Hepatocyte (in vitro differentiated cells): ENCODE measurements at regions not wholly inside any gene's neighbourhood (a gene's known extent, or its start where the extent isn't known, plus 50 kb on each side); places are given as distances from the start of the nearest gene placed in this dataset.
"Not testable (repeated sequence)": the region's sequence is repeated elsewhere in the genome, so short reads cannot be mapped to it uniquely, and the experiment has no call there.

ENCODE experiments used
- CTCF ChIP-seq: fragments of 200-600 bp; sonication (generic); IDR thresholded peaks from 2 replicates; pipeline ENCODE4 v1.5.1; 2016; ENCODE audit warnings: antibody characterized with exemption, mild to moderate bottlenecking; ENCODE audit not compliant: poor library complexity
- EZH2phosphoT487 ChIP-seq: fragments of 200-600 bp; sonication (generic); IDR thresholded peaks from one replicate; pipeline ENCODE4 v1.6.1; 2018; ENCODE audit warnings: antibody characterized with exemption, mild to moderate bottlenecking, low read depth, moderate library complexity; ENCODE audit not compliant: unreplicated experiment, severe bottlenecking

- not testable (repeated sequence) for TF ChIP-seq CTCF, EZH2phosphoT487
These were observed 311.4 kb upstream of the WSB1 start for GRCh38 chr17:26982563-26982962.
